Activated B cell treated with CpG ODN at 0.5 μM for 24 hours (primary cell): ENCODE measurements at regions not wholly inside any gene's neighbourhood (a gene's known extent, or its start where the extent isn't known, plus 50 kb on each side); places are given as distances from the start of the nearest gene placed in this dataset.

ENCODE experiments used
- ATAC-seq: fragments of 200-7000 bp; cut with Tn5 transposase; one replicate; pipeline ENCODE4 v1.10.0; 2021; ENCODE audit warnings: low read depth, mild to moderate bottlenecking, moderate library complexity
- CTCF ChIA-PET: fragments of 350-600 bp; sonication (Branson Sonifier 250); formaldehyde crosslinking; loops from one replicate; lab custom pipeline; 2021; ENCODE audit warnings: antibody characterized with exemption; lab: Charles Lee
- POLR2A ChIA-PET: fragments of 350-600 bp; sonication (Branson Sonifier 250); formaldehyde crosslinking; loops from one replicate; lab custom pipeline; 2021; ENCODE audit warnings: antibody characterized with exemption; lab: Charles Lee
- DNase-seq: peaks from one replicate; pipeline ENCODE4 v3.0.0; 2022
- H3K27ac Mint-ChIP-seq: one replicate; pipeline ENCODE4 v1.8.0; 2020; ENCODE audit warnings: mixed read lengths
- H3K27me3 Mint-ChIP-seq: one replicate; pipeline ENCODE4 v1.8.0; 2021; ENCODE audit warnings: mixed read lengths
- H3K36me3 Mint-ChIP-seq: one replicate; pipeline ENCODE4 v1.8.0; 2021; ENCODE audit warnings: low read depth, mixed read lengths
- H3K4me1 Mint-ChIP-seq: one replicate; pipeline ENCODE4 v1.8.0; 2021; ENCODE audit warnings: mixed read lengths
- H3K4me3 Mint-ChIP-seq: one replicate; pipeline ENCODE4 v1.8.0; 2020; ENCODE audit warnings: mild to moderate bottlenecking, mixed read lengths
- H3K9me3 Mint-ChIP-seq: one replicate; pipeline ENCODE4 v1.8.0; 2020; ENCODE audit warnings: mixed read lengths
- CTCF ChIP-seq: fragments of 200-600 bp; IDR thresholded peaks from one replicate; pipeline ENCODE4 v1.8.0; 2022; ENCODE audit warnings: antibody characterized with exemption, mild to moderate bottlenecking
- intact Hi-C: fragments of 100-400 bp; cut with micrococcal nuclease; formaldehyde crosslinking; loops from one replicate; pipeline ENCODE4 v1.15.1; 2024

- Mint-ChIP-seq H3K27me3 (no peaks in the 10 kb centered on the region), H3K27ac (no peak overlapping the region), H3K4me3 (no peak overlapping the region), H3K9me3 (no peaks in the 10 kb centered on the region), H3K36me3 (no peaks in the 10 kb centered on the region), H3K4me1 (no peaks in the 10 kb centered on the region)
- TF ChIP-seq CTCF = no peak
- POLR2A ChIA-PET = no interaction called here
- DNase-seq = no peak
- intact Hi-C loops = no loop called here
- CTCF ChIA-PET = no interaction called here
- ATAC-seq = no peak
These were observed 859.3 kb upstream of the KLHL1 start for GRCh38 chr13:70967564-70967963.

GRCh38 chr13:70964874-70965273, 856.6 kb upstream of the KLHL1 start:
- Mint-ChIP-seq H3K4me3 (no peak overlapping the region), H3K27ac (no peak overlapping the region), H3K4me1 (no peaks in the 10 kb centered on the region), H3K9me3 (no peaks in the 10 kb centered on the region), H3K36me3 (no peaks in the 10 kb centered on the region), H3K27me3 (no peaks in the 10 kb centered on the region)
- intact Hi-C loops = no loop called here
- ATAC-seq = no peak
- ChIA-PET POLR2A (no interaction called here), CTCF (no interaction called here)
- DNase-seq = no peak
- no peak for TF ChIP-seq CTCF

- Mint-ChIP-seq H3K27me3 (no peaks in the 10 kb centered on the region), H3K9me3 (no peaks in the 10 kb centered on the region), H3K4me3 (no peak overlapping the region), H3K27ac (no peak overlapping the region), H3K4me1 (no peaks in the 10 kb centered on the region), H3K36me3 (no peaks in the 10 kb centered on the region)
- intact Hi-C loops = no loop called here
- no peak for DNase-seq
- TF ChIP-seq CTCF = no peak
- CTCF ChIA-PET = no interaction called here
- ATAC-seq = no peak
- POLR2A ChIA-PET = no interaction called here
These were observed 855.9 kb upstream of the KLHL1 start for GRCh38 chr13:70964124-70964523.

- H3K27ac Mint-ChIP-seq = no peak overlapping the region
- TF ChIP-seq CTCF = no peak
- no peaks in the 10 kb centered on the region for H3K4me1 Mint-ChIP-seq
- H3K4me3 Mint-ChIP-seq = no peak overlapping the region
- H3K9me3 Mint-ChIP-seq = no peaks in the 10 kb centered on the region
- CTCF ChIA-PET = no interaction called here
- H3K27me3 Mint-ChIP-seq = no peaks in the 10 kb centered on the region
- POLR2A ChIA-PET = no interaction called here
- no peaks in the 10 kb centered on the region for H3K36me3 Mint-ChIP-seq
- ATAC-seq = no peak
- intact Hi-C loops = no loop called here
- no peak for DNase-seq
These were observed 852.7 kb upstream of the KLHL1 start for GRCh38 chr13:70960841-70961443.

- H3K27ac Mint-ChIP-seq = no peak overlapping the region
- H3K4me1 Mint-ChIP-seq = no peaks in the 10 kb centered on the region
- H3K27me3 Mint-ChIP-seq = no peaks in the 10 kb centered on the region
- H3K9me3 Mint-ChIP-seq = no peaks in the 10 kb centered on the region
- no peak overlapping the region for H3K4me3 Mint-ChIP-seq
- no peak for TF ChIP-seq CTCF
- ChIA-PET CTCF (no interaction called here), POLR2A (no interaction called here)
- DNase-seq (no peak), ATAC-seq (no peak)
- no peaks in the 10 kb centered on the region for H3K36me3 Mint-ChIP-seq
- intact Hi-C loops = no loop called here
These were observed 851.0 kb upstream of the KLHL1 start for GRCh38 chr13:70959035-70959775.
